ENCODE measurements at regions not wholly inside any gene's neighbourhood (a gene's known extent, or its start where the extent isn't known, plus 50 kb on each side); places are given as distances from the start of the nearest gene placed in this dataset.

DNA sequence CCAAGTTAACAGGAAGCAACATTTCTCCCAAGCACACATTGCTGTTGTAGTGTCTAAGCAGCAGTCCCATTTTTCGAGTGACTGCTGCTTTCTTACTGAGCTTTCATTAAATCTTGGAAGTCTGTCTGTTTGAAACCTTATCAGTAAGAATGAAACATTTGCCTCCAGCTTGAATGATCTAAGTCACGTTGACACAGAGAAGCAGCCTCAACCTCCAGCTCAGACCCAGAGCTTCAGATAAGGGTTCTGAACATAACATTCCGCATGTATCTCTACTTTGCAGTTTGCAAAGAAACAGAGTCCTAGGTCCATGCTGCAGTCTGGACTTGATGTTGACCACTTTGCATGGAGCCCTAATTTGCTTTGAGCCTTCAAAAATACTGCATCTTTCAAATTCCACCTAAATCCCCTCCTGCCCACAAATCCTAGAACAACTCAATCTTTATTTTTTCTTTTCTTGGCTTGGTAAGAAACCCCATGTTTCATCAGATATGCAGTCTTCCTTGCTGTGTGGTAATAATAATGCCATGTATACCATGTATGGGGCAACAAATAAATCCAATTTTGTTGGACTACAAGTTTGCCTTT lies 698.7 kb upstream of the IGFBP3 start:
- no peak overlapping the region for H3K4me3 Mint-ChIP-seq (ENCODE audit: unreplicated experiment)
- no peak for TF ChIP-seq CTCF (IDR thresholded peaks at IDR 0.05)
- H3K27ac Mint-ChIP-seq (ENCODE audit: unreplicated experiment) = no peak overlapping the region
- H3K9me3 Mint-ChIP-seq (ENCODE audit: unreplicated experiment) = no peaks in the 10 kb centered on the region
- peaks cover 15% of the 10 kb centered on the region for H3K4me1 Mint-ChIP-seq (ENCODE audit: unreplicated experiment)
- no peak for DNase-seq (ENCODE audit: extremely low spot score, unreplicated experiment)
- no peaks in the 10 kb centered on the region for H3K27me3 Mint-ChIP-seq (ENCODE audit: unreplicated experiment)
- H3K36me3 Mint-ChIP-seq (ENCODE audit: unreplicated experiment) = no peaks in the 10 kb centered on the region

DNA sequence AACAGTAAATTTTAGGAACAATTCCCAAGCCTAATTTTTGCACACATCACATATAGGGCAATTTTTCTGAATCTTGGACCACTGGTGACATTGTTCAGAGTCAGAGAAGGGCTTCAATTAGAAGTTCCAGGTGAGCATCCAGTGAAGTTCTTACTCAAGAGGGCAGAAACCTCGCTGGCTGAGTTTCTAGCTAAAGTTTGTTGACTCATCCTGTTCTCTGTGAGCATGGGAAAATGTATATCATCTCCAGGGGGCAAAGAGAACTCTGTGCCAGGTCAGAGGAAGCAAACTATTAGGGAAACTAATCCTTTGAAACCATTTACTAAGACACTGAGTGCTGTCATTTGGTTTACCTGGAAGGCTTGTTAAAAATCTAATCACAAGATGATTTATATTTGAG lies 695.6 kb upstream of the IGFBP3 start:
- no peak overlapping the region for H3K27ac Mint-ChIP-seq (ENCODE audit: unreplicated experiment)
- no peak for DNase-seq (ENCODE audit: extremely low spot score, unreplicated experiment)
- no peak for TF ChIP-seq CTCF (IDR thresholded peaks at IDR 0.05)

DNA sequence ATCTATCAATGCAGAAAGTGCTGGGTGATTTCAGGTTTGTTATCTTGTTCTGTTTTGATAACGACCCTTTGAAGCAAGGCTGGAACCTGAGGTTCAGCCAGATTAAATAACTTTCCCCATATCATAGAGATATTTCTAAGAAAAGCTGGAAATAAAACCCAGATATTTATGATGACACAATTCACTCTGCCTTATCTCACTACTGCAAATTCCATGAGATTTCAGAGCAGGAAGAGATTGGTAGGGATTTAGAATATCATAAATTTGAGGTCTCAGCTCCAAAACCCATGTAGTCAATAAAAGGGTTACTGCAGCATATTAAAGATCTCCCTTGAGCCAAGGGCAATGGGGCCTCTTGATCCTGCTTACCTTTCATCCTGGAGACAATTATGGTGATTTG lies 692.5 kb upstream of the IGFBP3 start:
- Mint-ChIP-seq H3K36me3 (ENCODE audit: unreplicated experiment) (no peaks in the 10 kb centered on the region), H3K27me3 (ENCODE audit: unreplicated experiment) (no peaks in the 10 kb centered on the region), H3K27ac (ENCODE audit: unreplicated experiment) (no peak overlapping the region), H3K4me1 (ENCODE audit: unreplicated experiment) (peaks cover 6% of the 10 kb centered on the region), H3K9me3 (ENCODE audit: unreplicated experiment) (no peaks in the 10 kb centered on the region), H3K4me3 (ENCODE audit: unreplicated experiment) (no peak overlapping the region)
- TF ChIP-seq CTCF (IDR thresholded peaks at IDR 0.05) = no peak
- DNase-seq (ENCODE audit: extremely low spot score, unreplicated experiment) = no peak

More for the DNA sequence above, 695.6 kb upstream of the IGFBP3 start:
- H3K9me3 Mint-ChIP-seq (ENCODE audit: unreplicated experiment) = no peaks in the 10 kb centered on the region
- no peaks in the 10 kb centered on the region for H3K36me3 Mint-ChIP-seq (ENCODE audit: unreplicated experiment)
- no peaks in the 10 kb centered on the region for H3K27me3 Mint-ChIP-seq (ENCODE audit: unreplicated experiment)
- peaks cover 8% of the 10 kb centered on the region for H3K4me1 Mint-ChIP-seq (ENCODE audit: unreplicated experiment)
- no peak overlapping the region for H3K4me3 Mint-ChIP-seq (ENCODE audit: unreplicated experiment)

- no peaks in the 10 kb centered on the region for H3K9me3 Mint-ChIP-seq (ENCODE audit: unreplicated experiment)
- no peak for DNase-seq (ENCODE audit: extremely low spot score, unreplicated experiment)
- peaks cover 6% of the 10 kb centered on the region for H3K4me1 Mint-ChIP-seq (ENCODE audit: unreplicated experiment)
- no peak overlapping the region for H3K4me3 Mint-ChIP-seq (ENCODE audit: unreplicated experiment)
- H3K27me3 Mint-ChIP-seq (ENCODE audit: unreplicated experiment) = no peaks in the 10 kb centered on the region
- H3K27ac Mint-ChIP-seq (ENCODE audit: unreplicated experiment) = no peak overlapping the region
- no peaks in the 10 kb centered on the region for H3K36me3 Mint-ChIP-seq (ENCODE audit: unreplicated experiment)
- TF ChIP-seq CTCF (IDR thresholded peaks at IDR 0.05) = no peak
Observed at GRCh38 chr7:46613116-46613515, 692.0 kb upstream of the IGFBP3 start.

DNA sequence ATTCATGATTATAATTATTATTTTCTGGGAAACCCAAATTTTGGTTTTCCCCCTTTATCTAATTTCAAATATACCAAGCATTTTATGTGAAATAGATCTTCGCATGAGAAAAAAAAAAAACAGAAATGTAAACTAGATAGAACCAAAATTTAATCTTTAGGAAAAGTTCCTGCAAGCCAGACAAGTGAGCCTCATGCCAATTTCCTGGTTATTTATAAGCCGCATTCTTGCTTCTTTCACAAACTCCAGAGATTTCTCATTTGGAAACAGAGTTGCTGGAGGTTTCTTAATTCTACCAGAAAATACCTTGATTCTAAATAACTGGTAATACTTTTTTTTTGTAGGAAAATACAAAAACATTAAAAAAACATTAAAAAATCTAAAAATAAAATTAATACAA lies 690.4 kb upstream of the IGFBP3 start:
- Mint-ChIP-seq H3K27ac (ENCODE audit: unreplicated experiment) (no peak overlapping the region), H3K4me3 (ENCODE audit: unreplicated experiment) (no peak overlapping the region), H3K27me3 (ENCODE audit: unreplicated experiment) (no peaks in the 10 kb centered on the region), H3K9me3 (ENCODE audit: unreplicated experiment) (no peaks in the 10 kb centered on the region), H3K4me1 (ENCODE audit: unreplicated experiment) (peaks cover under 1% of the 10 kb centered on the region), H3K36me3 (ENCODE audit: unreplicated experiment) (no peaks in the 10 kb centered on the region)
- DNase-seq (ENCODE audit: extremely low spot score, unreplicated experiment) = no peak
- no peak for TF ChIP-seq CTCF (IDR thresholded peaks at IDR 0.05)
